Vagina (tissue), 2 donors: ENCODE measurements at regions not wholly inside any gene's neighbourhood (a gene's known extent, or its start where the extent isn't known, plus 50 kb on each side); places are given as distances from the start of the nearest gene placed in this dataset.
"Not testable (repeated sequence)": the region's sequence is repeated elsewhere in the genome, so short reads cannot be mapped to it uniquely, and the experiment has no call there.

Experiments
- DNase-seq, 2 donors: peaks; one replicate each; pipeline ENCODE4 v3.0.0-alpha.2; 2017; ENCODE audit errors: extremely low spot score in 2 of 2
- H3K27ac ChIP-seq: fragments of 200-600 bp; sonication (generic); one replicate; pipeline ENCODE4 v1.5.1; 2019
- H3K27me3 ChIP-seq: fragments of 200-600 bp; sonication (generic); one replicate; pipeline ENCODE4 v1.5.1; 2019
- H3K36me3 ChIP-seq, 2 donors: fragments of 200-600 bp; sonication (generic); one replicate each; pipeline ENCODE4 v1.5.1; 2017 to 2019
- H3K4me1 ChIP-seq: fragments of 200-600 bp; sonication (generic); one replicate; pipeline ENCODE4 v1.5.1; 2019
- H3K4me3 ChIP-seq, 2 donors: fragments of 200-600 bp; sonication (generic); 1 replicate in 1 of 2; 2 replicates in 1 of 2; pipeline ENCODE4 v1.5.1; 2016 to 2019
- H3K9me3 ChIP-seq: fragments of 200-600 bp; sonication (generic); one replicate; pipeline ENCODE4 v1.5.1; 2019
- CTCF ChIP-seq, 3 experiments: fragments of 450-650 bp in 2 of 3; fragments of 200-600 bp in 1 of 3; sonication (generic) in 1 of 3; IDR thresholded peaks; one replicate each; pipeline ENCODE4 v1.5.1; 2017 to 2019; ENCODE audit warnings: antibody characterized with exemption in 3 of 3, mild to moderate bottlenecking in 2 of 3, moderate library complexity in 2 of 3
- POLR2A ChIP-seq, 2 donors: fragments of 450-650 bp; IDR thresholded peaks; one replicate each; pipeline ENCODE4 v1.6.1; 2017; ENCODE audit warnings: antibody characterized with exemption in 2 of 2, mild to moderate bottlenecking in 2 of 2, moderate library complexity in 2 of 2
- POLR2AphosphoS5 ChIP-seq, 2 donors: sonication (generic); formaldehyde crosslinking; IDR thresholded peaks; one replicate each; pipeline ENCODE4 v1.9.0; 2017; ENCODE audit warnings: antibody characterized with exemption in 2 of 2, mild to moderate bottlenecking in 2 of 2, low read depth in 1 of 2; ENCODE audit not compliant: insufficient read depth in 1 of 2
- intact Hi-C: fragments of 100-400 bp; cut with DNase I; formaldehyde crosslinking; loops from one replicate; pipeline ENCODE4 v1.15.1; 2023

GRCh38 chr5:57741336-57741735, 258.7 kb upstream of the ACTBL2 start:
- H3K4me1 ChIP-seq: peaks cover 10% of the 10 kb centered on the region
- intact Hi-C loops: no loop called here
- DNase-seq: no peak
- H3K36me3 ChIP-seq: no peaks in the 10 kb centered on the region
- no peaks in the 10 kb centered on the region for H3K27me3 ChIP-seq
- H3K9me3 ChIP-seq: no peaks in the 10 kb centered on the region
- H3K4me3 ChIP-seq: no peak overlapping the region
- TF ChIP-seq POLR2AphosphoS5 (IDR thresholded peaks at IDR 0.05; ENCODE audit: insufficient read depth in 1 of 2, low read depth in 1 of 2) (no peak), POLR2A (IDR thresholded peaks at IDR 0.05) (no peak), CTCF (IDR thresholded peaks at IDR 0.05) (no peak)
- H3K27ac ChIP-seq: no peak overlapping the region

DNA sequence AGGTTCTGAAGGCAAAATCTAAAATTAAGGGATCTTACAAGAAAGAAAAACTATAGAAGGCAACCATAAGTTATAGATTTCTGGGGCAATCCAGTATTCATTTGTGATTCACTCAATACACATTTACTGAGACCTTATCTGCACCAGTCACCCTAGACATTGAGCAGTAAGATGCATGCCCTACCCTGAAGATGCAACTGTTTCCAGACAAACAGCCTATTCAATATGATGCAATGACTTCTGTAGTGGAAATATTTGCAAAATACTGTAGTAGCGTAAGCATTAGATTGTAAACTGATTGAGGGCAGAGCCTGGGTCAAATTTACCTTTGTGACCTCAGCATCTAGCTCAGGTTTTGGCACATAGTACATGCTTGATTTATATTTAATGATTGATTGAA, 256.2 kb upstream of the ACTBL2 start:
- Histone ChIP-seq H3K4me1 (peaks cover 22% of the 10 kb centered on the region), H3K36me3 (no peaks in the 10 kb centered on the region), H3K27me3 (no peaks in the 10 kb centered on the region), H3K4me3 (no peak overlapping the region), H3K9me3 (no peaks in the 10 kb centered on the region), H3K27ac (no peak overlapping the region)
- TF ChIP-seq POLR2AphosphoS5 (IDR thresholded peaks at IDR 0.05; ENCODE audit: insufficient read depth in 1 of 2, low read depth in 1 of 2): no peak
- no peak for TF ChIP-seq POLR2A (IDR thresholded peaks at IDR 0.05)
- TF ChIP-seq CTCF (IDR thresholded peaks at IDR 0.05): no peak
- no peak for DNase-seq
- intact Hi-C loops: no loop called here

GRCh38 chr5:57738301-57738700, 255.7 kb upstream of the ACTBL2 start:
- H3K9me3 ChIP-seq: no peaks in the 10 kb centered on the region
- H3K27ac ChIP-seq: no peak overlapping the region
- no peaks in the 10 kb centered on the region for H3K36me3 ChIP-seq
- no peak for DNase-seq
- H3K4me1 ChIP-seq: peaks cover 22% of the 10 kb centered on the region
- intact Hi-C loops: no loop called here
- no peak for TF ChIP-seq POLR2A (IDR thresholded peaks at IDR 0.05)
- TF ChIP-seq CTCF (IDR thresholded peaks at IDR 0.05): no peak
- TF ChIP-seq POLR2AphosphoS5 (IDR thresholded peaks at IDR 0.05; ENCODE audit: insufficient read depth in 1 of 2, low read depth in 1 of 2): no peak
- H3K4me3 ChIP-seq: no peak overlapping the region
- H3K27me3 ChIP-seq: no peaks in the 10 kb centered on the region

GRCh38 chr5:57736716-57737115, 254.1 kb upstream of the ACTBL2 start:
- peak overlapping the region; percentile 56 for H3K27ac ChIP-seq

GRCh38 chr5:57735279-57736153, 252.9 kb upstream of the ACTBL2 start:
- H3K4me1 ChIP-seq: peaks cover 22% of the 10 kb centered on the region
- H3K36me3 ChIP-seq, H3K27me3 ChIP-seq, intact Hi-C loops, H3K4me3 ChIP-seq, H3K9me3 ChIP-seq, DNase-seq: not testable (repeated sequence)
- H3K27ac ChIP-seq: peak overlapping the region; percentile 56

More at GRCh38 chr5:57736716-57737115, 254.1 kb upstream of the ACTBL2 start:
- DNase-seq: no peak
- H3K4me3 ChIP-seq: no peak overlapping the region
- no peak for TF ChIP-seq POLR2AphosphoS5 (IDR thresholded peaks at IDR 0.05; ENCODE audit: insufficient read depth in 1 of 2, low read depth in 1 of 2)
- no peak for TF ChIP-seq POLR2A (IDR thresholded peaks at IDR 0.05)
- no peak for TF ChIP-seq CTCF (IDR thresholded peaks at IDR 0.05)
- no peaks in the 10 kb centered on the region for H3K9me3 ChIP-seq
- intact Hi-C loops: no loop called here
- H3K4me1 ChIP-seq: peaks cover 22% of the 10 kb centered on the region
- no peaks in the 10 kb centered on the region for H3K27me3 ChIP-seq
- H3K36me3 ChIP-seq: no peaks in the 10 kb centered on the region
